SJCRH30 (cell line): ENCODE measurements at regions not wholly inside any gene's neighbourhood (a gene's known extent, or its start where the extent isn't known, plus 50 kb on each side); places are given as distances from the start of the nearest gene placed in this dataset.
"Not testable (repeated sequence)": the region's sequence is repeated elsewhere in the genome, so short reads cannot be mapped to it uniquely, and the experiment has no call there.

ENCODE experiments used
- DNase-seq, 2 experiments: peaks; one replicate each; pipeline ENCODE4 v3.0.0-alpha.2; 2015 to 2020
- H3K27ac ChIP-seq: fragments of 250-450 bp; sonication (Bioruptor Pico); 2 replicates; pipeline ENCODE4 v1.5.1; 2020; ENCODE audit warnings: mild to moderate bottlenecking, moderate library complexity
- H3K27me3 ChIP-seq: fragments of 250-450 bp; sonication (Bioruptor Pico); 2 replicates; pipeline ENCODE4 v1.5.1; 2020; ENCODE audit warnings: mild to moderate bottlenecking, moderate library complexity
- H3K36me3 ChIP-seq: fragments of 250-450 bp; sonication (Bioruptor Pico); 2 replicates; pipeline ENCODE4 v1.5.1; 2020; ENCODE audit warnings: mild to moderate bottlenecking, moderate library complexity
- H3K4me1 ChIP-seq: fragments of 250-450 bp; sonication (Bioruptor Pico); 2 replicates; pipeline ENCODE4 v1.5.1; 2020; ENCODE audit warnings: mild to moderate bottlenecking, moderate library complexity
- H3K4me3 ChIP-seq: fragments of 250-450 bp; sonication (Bioruptor Pico); 2 replicates; pipeline ENCODE4 v1.5.1; 2020; ENCODE audit warnings: mild to moderate bottlenecking, moderate library complexity
- H3K9me3 ChIP-seq: fragments of 250-450 bp; sonication (Bioruptor Pico); replicated peaks from 2 replicates; pipeline ENCODE4 v1.5.1; 2020; ENCODE audit warnings: mild to moderate bottlenecking, moderate library complexity

DNA sequence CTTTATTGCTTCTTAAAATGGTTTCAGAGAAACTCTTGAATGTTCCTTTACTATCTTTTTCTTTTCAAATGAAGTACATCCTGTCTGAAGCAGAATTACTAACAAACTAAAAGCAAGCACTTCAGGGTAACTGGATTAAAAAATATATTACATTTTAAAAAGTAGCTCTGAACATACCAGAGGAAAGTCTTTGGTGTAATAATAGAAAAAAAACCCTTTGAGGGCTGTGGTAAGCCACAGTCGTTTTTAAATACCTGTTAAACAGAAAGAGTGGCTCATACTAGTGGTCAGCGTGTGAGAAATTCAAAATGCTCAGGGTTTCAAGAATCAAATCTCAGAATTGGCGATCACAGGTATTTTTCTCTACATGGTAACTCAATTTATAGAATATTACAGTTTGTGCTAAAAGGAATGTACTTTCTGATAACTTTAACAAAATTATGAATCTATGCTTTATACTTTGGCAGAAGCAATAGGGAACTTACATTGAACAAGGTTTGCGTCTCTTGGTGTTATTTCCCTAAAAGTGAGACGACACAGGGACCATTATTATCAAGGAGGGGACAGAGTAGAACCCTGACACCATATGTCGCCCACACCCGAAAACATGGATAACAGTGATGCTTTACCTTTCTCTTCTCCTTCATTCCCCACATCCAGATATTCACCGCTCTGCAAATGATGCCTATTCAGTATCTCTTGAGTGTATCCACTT lies 97.0 kb upstream of the DPH5 start:
- no peak overlapping the region for H3K27ac ChIP-seq
- no peak for DNase-seq
- H3K4me3 ChIP-seq = no peak overlapping the region
- no peaks in the 10 kb centered on the region for H3K27me3 ChIP-seq
- H3K9me3 ChIP-seq = no peaks in the 10 kb centered on the region
- H3K4me1 ChIP-seq = no peaks in the 10 kb centered on the region
- H3K36me3 ChIP-seq = no peaks in the 10 kb centered on the region

DNA sequence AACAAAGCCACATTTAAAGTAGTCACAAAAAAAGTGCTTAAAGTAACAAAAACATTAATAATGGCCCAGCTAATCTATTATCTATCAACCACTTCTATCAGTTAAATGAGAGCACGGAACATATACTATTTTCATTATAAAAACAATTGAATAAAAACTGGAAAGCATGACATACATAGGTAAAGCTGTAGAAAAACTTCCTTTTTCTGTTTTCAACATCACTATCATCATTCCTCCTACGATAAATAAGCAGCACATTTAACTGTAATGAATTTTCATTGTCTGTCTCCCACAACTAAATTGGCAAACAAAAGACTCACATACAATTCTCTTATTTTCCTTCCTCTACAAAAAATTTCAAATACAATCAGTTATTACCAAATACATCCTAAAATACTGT lies 96.4 kb upstream of the DPH5 start:
- H3K4me1 ChIP-seq = no peaks in the 10 kb centered on the region
- H3K9me3 ChIP-seq = no peaks in the 10 kb centered on the region
- H3K27me3 ChIP-seq = no peaks in the 10 kb centered on the region
- no peak overlapping the region for H3K4me3 ChIP-seq
- H3K36me3 ChIP-seq = no peaks in the 10 kb centered on the region
- no peak overlapping the region for H3K27ac ChIP-seq
- DNase-seq = no peak

DNA sequence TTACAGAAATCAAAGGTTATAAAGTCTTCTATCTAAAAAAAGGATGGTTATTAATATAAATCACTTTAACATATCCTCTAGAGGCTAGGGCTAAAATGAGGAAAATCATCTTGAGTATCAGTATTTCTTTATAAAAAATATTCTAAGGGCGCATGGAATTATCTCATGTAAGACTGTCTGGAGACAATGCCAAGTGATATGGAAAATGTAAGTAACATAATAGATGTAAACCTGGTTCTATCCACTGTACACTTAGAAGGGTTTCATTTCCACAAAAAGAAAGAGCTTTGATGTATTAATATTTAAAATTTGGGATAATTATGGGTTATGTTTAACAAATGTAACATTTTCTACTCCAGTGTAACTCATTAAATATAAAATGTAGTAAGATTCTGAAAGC lies 95.9 kb upstream of the DPH5 start:
- DNase-seq = no peak
- Histone ChIP-seq H3K4me3 (no peak overlapping the region), H3K36me3 (no peaks in the 10 kb centered on the region), H3K9me3 (no peaks in the 10 kb centered on the region), H3K27ac (no peak overlapping the region), H3K4me1 (no peaks in the 10 kb centered on the region), H3K27me3 (no peaks in the 10 kb centered on the region)

DNA sequence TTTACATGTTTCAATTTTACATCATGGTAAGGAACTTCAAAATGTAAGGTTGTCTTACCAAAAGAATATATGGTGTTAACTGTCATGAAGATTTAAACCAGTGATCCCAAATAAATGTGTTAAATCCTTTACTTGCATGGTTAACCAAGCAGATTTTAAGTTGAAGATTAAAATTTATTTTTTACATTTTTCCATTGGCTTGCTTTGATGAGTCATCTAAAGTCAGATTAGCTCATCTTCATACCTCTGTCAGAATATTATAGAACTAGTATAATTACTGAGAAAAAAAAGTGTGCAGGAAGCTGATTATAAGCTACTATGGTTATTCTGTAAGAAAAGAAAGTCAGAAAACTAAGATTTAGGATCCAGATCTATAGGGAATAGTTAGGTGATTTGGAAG lies 95.3 kb upstream of the DPH5 start:
- H3K36me3 ChIP-seq = no peaks in the 10 kb centered on the region
- H3K9me3 ChIP-seq = no peaks in the 10 kb centered on the region
- no peaks in the 10 kb centered on the region for H3K4me1 ChIP-seq
- no peak for DNase-seq
- H3K4me3 ChIP-seq = no peak overlapping the region
- H3K27ac ChIP-seq = no peak overlapping the region
- H3K27me3 ChIP-seq = no peaks in the 10 kb centered on the region

DNA sequence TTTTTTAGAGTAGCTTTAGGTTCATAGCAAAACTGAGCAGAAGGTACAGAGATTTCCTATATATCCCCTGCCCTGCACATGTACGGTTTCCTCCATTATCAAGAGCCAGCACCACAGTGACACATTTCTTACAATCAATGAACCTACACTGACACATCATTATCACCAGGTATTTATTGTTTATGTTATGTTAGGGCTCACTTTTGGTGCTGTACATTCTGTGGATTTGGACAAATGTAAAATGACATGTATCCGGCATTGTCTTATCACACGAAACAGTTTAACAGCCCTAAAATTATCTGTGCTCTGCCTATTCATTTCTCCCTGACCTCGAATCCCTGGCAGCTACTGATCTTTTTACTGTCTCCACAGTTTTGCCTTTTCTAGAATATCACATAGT lies 93.7 kb upstream of the DPH5 start:
- Histone ChIP-seq H3K27ac (no peak overlapping the region), H3K9me3 (no peaks in the 10 kb centered on the region), H3K4me3 (no peak overlapping the region), H3K27me3 (no peaks in the 10 kb centered on the region), H3K4me1 (0 out of 2 replicates have a peak, but pooled peaks cover 4% of the 10 kb centered on the region), H3K36me3 (no peaks in the 10 kb centered on the region)
- no peak for DNase-seq

DNA sequence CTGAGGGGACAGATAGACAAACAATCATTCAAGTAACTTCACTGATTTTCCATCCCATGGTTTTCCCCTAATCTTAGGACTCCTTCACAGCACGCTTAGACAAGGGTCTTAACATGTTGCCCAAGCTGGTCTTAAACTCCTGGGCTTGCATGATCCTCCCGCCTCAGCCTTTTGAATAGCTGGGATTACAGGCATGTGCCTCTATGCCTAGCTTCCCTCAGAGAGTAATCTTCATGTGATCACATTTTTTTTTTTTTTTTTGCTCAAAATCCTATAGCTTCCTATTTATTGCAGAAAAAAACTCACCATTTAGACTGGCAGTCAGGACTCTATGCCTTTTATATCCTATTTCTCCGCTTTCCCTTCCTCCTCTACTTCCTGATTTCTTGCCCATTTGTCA lies 90.4 kb upstream of the DPH5 start:
- H3K27me3 ChIP-seq = no peaks in the 10 kb centered on the region
- H3K36me3 ChIP-seq = no peaks in the 10 kb centered on the region

DNA sequence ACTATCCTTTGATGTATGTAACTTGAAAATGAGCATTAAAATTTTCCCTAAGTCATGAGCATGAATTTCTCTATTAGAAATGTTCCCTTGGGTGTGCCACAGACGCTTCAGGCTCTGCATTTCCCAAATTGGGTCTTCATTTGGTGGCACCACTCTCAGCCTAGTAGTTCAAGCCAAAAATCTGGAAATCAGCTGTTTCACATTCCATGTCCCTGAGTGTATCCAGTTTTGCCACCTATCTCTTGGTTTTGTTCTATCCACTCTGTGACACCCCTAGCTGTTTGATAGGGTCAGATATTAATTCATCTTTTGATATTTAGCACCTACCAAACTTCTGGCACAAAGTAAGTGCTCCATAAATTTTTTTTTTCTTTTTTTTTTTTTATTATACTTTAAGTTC lies 89.5 kb upstream of the DPH5 start:
- Histone ChIP-seq H3K36me3 (no peaks in the 10 kb centered on the region), H3K4me1 (0 out of 2 replicates have a peak, but pooled peaks cover 4% of the 10 kb centered on the region), H3K27me3 (no peaks in the 10 kb centered on the region), H3K27ac (no peak overlapping the region), H3K9me3 (no peaks in the 10 kb centered on the region), H3K4me3 (no peak overlapping the region)
- DNase-seq = no peak

More for the DNA sequence above, 90.4 kb upstream of the DPH5 start:
- Histone ChIP-seq H3K4me1 (0 out of 2 replicates have a peak, but pooled peaks cover 4% of the 10 kb centered on the region), H3K9me3 (no peaks in the 10 kb centered on the region), H3K4me3 (no peak overlapping the region), H3K27ac (no peak overlapping the region)
- DNase-seq = no peak

DNA sequence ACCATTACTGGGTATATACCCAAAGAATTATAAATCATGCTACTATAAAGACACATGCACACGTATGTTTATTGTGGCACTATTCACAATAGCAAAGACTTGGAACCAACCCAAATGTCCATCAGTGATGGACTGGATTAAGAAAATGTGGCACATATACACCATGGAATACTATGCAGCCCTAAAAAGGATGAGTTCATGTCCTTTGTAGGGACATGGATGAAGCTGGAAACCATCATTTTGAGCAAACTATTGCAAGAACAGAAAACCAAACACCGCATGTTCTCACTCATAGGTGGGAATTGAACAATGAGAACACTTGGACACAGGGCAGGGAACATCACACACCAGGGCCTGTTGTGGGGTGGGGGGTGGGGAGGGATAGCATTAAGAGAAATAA lies 88.5 kb upstream of the DPH5 start:
- not testable (repeated sequence) for H3K36me3 ChIP-seq, H3K27ac ChIP-seq, DNase-seq, H3K4me1 ChIP-seq, H3K27me3 ChIP-seq, H3K4me3 ChIP-seq, H3K9me3 ChIP-seq

DNA sequence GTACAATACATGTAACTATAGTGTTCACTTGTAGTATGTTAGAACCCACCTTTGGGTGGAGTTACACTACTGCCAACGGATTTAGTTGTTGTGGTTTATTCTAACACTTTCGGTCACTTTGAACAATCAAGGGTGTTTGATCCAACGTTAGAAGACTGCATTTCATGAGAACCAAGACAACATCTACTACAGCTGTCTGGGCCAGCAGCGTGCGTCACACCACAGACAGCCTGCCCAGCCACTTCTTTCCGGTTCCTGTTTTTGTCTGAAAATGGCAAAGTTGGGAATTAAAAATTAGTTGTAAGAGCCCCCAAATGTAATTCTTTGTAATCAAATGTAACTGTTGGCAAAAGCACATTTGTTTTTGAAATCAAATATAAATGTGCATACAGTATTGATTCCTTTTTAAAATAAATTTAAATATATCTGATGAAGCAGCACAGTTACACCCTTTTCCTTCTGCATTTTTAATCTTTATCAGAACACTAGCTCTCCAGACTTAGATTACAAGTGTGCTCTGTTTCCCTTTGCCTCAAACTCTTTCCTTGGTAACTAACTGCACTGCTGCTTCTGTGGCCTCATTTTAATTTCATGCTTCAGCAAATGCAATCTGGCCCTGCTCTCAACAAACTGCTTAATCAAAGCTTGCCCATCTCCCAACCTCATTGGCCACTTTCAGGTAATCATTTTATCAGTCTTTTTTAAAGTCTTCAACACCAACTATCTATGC lies 86.6 kb upstream of the DPH5 start:
- H3K27ac ChIP-seq = no peak overlapping the region
- no peak overlapping the region for H3K4me3 ChIP-seq
- 0 out of 2 replicates have a peak, but pooled peaks cover 4% of the 10 kb centered on the region for H3K4me1 ChIP-seq
- no peaks in the 10 kb centered on the region for H3K36me3 ChIP-seq
- no peaks in the 10 kb centered on the region for H3K9me3 ChIP-seq
- DNase-seq = no peak
- no peaks in the 10 kb centered on the region for H3K27me3 ChIP-seq

DNA sequence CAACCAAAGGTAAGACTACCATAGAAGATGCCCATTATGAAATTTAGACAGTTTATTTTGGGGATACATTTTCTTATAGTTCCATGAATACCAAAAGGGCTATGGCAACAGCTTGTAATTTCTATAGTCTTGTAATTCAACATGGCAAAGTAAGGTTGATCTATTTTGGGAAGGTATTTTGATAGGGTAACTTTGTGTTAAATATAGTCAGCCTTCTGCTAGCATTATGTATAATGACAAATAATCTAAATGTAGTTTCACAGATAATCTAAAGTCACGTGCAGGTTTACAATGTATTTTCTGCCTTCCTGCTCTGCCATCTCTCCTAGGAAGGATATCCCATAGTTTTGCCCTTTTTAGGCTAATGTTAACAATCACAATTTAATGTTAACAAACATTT lies 85.9 kb upstream of the DPH5 start:
- DNase-seq = no peak
- 0 out of 2 replicates have a peak, but pooled peaks cover 4% of the 10 kb centered on the region for H3K4me1 ChIP-seq
- no peaks in the 10 kb centered on the region for H3K27me3 ChIP-seq
- no peak overlapping the region for H3K27ac ChIP-seq
- no peaks in the 10 kb centered on the region for H3K9me3 ChIP-seq
- no peak overlapping the region for H3K4me3 ChIP-seq
- no peaks in the 10 kb centered on the region for H3K36me3 ChIP-seq

DNA sequence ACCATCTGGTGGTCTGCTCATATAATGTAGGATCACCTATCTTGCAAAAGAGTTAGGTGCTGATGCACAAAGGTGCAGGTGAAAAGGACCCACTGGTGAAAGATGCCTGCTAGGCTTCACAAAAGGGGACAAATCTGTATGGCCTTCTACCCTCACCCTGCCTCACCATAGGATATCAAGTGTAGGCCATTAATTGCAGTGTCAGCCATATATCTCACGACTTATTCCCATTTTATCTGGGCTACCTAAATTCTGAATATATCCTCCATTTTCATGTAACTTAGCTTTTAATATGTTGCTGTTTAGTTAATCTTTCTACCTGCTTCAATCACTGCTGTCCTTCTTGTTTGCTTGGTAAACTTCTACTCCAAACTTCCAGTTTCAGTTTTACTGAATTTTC lies 84.2 kb upstream of the DPH5 start:
- Histone ChIP-seq H3K4me1 (0 out of 2 replicates have a peak, but pooled peaks cover 2% of the 10 kb centered on the region), H3K9me3 (no peaks in the 10 kb centered on the region), H3K36me3 (no peaks in the 10 kb centered on the region), H3K27me3 (no peaks in the 10 kb centered on the region), H3K4me3 (no peak overlapping the region), H3K27ac (no peak overlapping the region)
- DNase-seq = no peak

DNA sequence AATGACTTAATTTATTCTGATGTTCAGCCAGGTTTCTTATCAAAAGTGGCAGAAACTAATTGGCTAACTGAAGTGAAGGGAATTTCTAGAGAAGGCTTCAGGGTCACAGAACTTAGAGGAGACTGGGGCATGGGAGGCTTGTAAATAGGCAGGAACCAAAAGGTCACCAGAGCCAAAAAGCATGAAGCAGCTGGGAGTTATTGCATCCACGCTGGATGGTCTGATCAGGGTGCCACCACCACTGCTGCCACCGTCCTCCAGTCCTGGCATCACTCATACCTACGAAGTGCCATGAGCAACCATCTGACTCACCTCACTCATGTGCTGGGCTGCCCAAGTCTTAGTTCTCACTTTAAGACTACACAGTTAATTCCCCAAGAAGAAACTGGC lies 82.5 kb upstream of the DPH5 start:
- H3K36me3 ChIP-seq = no peaks in the 10 kb centered on the region
- no peak overlapping the region for H3K27ac ChIP-seq
- no peaks in the 10 kb centered on the region for H3K27me3 ChIP-seq
- no peak overlapping the region for H3K4me3 ChIP-seq
- no peaks in the 10 kb centered on the region for H3K9me3 ChIP-seq
- no peak for DNase-seq
- no peaks in the 10 kb centered on the region for H3K4me1 ChIP-seq

DNA sequence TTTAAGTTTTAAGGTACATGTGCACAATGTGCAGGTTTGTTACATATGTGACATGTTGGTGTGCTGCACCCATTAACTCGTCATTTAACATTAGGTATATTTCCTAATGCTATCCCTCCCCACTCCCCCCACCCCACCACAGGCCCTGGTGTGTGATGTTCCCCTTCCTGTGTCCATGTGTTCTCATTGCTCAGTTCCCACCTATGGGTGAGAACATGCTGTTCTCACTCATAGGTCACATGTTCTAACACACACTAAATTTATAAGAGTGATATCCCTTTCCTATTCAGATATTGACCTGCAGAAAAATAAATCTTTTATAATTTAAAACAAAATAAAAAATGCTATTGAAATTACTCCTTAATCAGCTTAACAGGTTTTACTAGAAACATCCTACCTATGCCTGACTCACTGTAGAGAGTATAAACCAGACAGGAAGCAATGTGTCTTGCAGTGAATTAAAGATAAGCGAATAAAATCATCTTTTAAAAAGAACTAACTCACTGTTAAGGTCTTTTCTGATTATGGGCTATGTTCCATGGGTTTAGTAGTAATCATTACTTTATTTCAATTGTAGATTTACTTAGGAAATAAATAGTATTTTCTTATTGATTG lies 82.0 kb upstream of the DPH5 start:
- no peaks in the 10 kb centered on the region for H3K9me3 ChIP-seq
- no peak overlapping the region for H3K4me3 ChIP-seq
- no peaks in the 10 kb centered on the region for H3K4me1 ChIP-seq
- no peak for DNase-seq
- no peak overlapping the region for H3K27ac ChIP-seq
- H3K36me3 ChIP-seq = no peaks in the 10 kb centered on the region
- H3K27me3 ChIP-seq = no peaks in the 10 kb centered on the region

DNA sequence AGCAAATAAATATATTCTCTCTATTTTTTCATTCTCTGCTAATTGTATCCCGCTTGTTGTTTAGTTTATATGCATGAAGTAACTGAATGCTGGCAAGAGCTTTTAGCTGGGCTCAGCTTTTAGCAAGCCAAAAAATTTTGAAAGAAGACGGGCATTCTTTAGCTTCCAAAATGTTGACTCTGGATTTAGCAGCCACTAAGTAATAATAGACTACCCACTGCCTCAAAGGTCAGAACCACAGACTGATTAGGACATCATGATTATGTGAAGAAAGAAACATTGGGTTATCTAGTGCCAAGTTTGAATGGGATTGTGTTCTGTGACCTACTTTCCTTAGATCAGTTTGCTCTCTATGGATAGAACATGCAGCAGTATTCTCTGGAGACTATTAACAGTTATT lies 80.3 kb upstream of the DPH5 start:
- Histone ChIP-seq H3K4me3 (no peak overlapping the region), H3K27ac (no peak overlapping the region), H3K27me3 (no peaks in the 10 kb centered on the region), H3K9me3 (no peaks in the 10 kb centered on the region), H3K36me3 (no peaks in the 10 kb centered on the region), H3K4me1 (no peaks in the 10 kb centered on the region)
- DNase-seq = no peak

DNA sequence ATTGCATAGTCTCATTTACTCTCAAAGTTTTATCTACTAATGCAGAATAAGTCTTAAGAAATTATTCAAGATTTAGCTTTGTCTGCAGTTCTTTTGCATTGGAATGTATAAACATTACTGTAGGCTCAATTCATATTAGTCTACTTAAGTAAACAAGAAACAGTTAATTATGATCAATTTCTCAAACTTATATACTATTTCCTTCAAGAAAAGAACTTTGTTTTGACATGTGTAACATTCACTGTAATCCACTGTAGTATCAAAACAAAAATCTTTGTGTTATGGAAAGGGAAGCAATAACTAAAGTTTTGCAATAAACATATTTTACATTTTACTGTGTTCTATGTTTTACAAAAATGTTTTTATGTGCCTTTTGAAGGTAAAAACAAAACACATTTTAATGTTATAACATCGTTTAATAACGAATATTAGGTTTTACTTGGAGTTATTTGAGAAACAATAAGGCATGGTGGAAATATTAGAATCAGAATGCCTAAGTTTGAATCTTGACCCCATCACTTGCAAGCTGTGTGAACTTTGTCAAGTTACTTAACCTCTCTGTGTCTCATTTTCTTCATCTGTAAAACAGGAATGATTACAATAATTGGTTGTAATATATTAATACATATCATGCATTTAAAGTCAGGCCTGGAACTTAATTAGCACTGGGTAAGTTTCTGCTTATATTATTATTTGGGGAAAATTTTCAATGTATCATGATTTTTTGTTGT lies 77.0 kb upstream of the DPH5 start:
- Histone ChIP-seq H3K27ac (no peak overlapping the region), H3K27me3 (no peaks in the 10 kb centered on the region), H3K4me1 (no peaks in the 10 kb centered on the region), H3K9me3 (no peaks in the 10 kb centered on the region), H3K36me3 (no peaks in the 10 kb centered on the region), H3K4me3 (no peak overlapping the region)
- DNase-seq = no peak
